ENCODE measurements at regions not wholly inside any gene's neighbourhood (a gene's known extent, or its start where the extent isn't known, plus 50 kb on each side); places are given as distances from the start of the nearest gene placed in this dataset.

DNA sequence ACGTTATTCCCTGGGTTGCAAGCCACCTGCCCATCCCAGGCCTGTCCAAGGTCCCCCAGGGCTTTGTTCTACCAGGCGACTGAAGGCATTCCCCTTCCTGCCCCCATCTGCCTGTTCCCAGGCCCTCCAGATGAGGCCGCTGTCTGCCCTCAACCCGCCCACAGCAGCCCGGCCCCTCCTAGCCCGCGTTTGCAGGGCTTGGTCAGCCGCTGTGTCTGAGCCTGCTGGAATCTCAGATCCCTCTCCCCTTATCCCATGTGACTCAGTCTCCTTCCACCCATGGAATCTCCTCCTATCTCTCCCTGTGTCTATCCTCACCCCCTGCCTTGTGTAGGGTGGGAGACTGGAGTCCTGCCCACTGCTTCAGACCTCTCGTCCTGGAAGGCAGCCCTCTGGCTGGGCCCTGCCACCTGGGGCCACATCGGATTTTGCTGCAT, 186.0 kb upstream of the TNRC6C start (continued):
- TF ChIP-seq ZNF629 (tag by site-specific recombination; IDR thresholded peaks at IDR 0.05): no peak
- TF ChIP-seq, protein P1, sequence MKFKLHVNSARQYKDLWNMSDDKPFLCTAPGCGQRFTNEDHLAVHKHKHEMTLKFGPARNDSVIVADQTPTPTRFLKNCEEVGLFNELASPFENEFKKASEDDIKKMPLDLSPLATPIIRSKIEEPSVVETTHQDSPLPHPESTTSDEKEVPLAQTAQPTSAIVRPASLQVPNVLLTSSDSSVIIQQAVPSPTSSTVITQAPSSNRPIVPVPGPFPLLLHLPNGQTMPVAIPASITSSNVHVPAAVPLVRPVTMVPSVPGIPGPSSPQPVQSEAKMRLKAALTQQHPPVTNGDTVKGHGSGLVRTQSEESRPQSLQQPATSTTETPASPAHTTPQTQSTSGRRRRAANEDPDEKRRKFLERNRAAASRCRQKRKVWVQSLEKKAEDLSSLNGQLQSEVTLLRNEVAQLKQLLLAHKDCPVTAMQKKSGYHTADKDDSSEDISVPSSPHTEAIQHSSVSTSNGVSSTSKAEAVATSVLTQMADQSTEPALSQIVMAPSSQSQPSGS (tag by site-specific recombination; IDR thresholded peaks at IDR 0.05; ENCODE audit: low read depth): no peak
- no peak for TF ChIP-seq ZNF501 (tag by site-specific recombination; IDR thresholded peaks at IDR 0.05)
- TF ChIP-seq, protein P2, sequence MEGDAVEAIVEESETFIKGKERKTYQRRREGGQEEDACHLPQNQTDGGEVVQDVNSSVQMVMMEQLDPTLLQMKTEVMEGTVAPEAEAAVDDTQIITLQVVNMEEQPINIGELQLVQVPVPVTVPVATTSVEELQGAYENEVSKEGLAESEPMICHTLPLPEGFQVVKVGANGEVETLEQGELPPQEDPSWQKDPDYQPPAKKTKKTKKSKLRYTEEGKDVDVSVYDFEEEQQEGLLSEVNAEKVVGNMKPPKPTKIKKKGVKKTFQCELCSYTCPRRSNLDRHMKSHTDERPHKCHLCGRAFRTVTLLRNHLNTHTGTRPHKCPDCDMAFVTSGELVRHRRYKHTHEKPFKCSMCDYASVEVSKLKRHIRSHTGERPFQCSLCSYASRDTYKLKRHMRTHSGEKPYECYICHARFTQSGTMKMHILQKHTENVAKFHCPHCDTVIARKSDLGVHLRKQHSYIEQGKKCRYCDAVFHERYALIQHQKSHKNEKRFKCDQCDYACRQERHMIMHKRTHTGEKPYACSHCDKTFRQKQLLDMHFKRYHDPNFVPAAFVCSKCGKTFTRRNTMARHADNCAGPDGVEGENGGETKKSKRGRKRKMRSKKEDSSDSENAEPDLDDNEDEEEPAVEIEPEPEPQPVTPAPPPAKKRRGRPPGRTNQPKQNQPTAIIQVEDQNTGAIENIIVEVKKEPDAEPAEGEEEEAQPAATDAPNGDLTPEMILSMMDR (tag by site-specific recombination; IDR thresholded peaks at IDR 0.05): peak; percentile 75
- peak; percentile 78 for TF ChIP-seq ZFHX2 (tag by site-specific recombination; conservative IDR thresholded peaks at IDR 0.05)
- peak; percentile 62 for TF ChIP-seq SP3 (tag by site-specific recombination; IDR thresholded peaks at IDR 0.05)
- peak; percentile 72 for TF ChIP-seq ZNF600 (tag by site-specific recombination; IDR thresholded peaks at IDR 0.05)
- TF ChIP-seq ZNF747 (tag by site-specific recombination; IDR thresholded peaks at IDR 0.05): no peak
- no peak for TF ChIP-seq ZNF157 (tag by site-specific recombination; IDR thresholded peaks at IDR 0.05)
- TF ChIP-seq GLIS1 (tag by site-specific recombination; IDR thresholded peaks at IDR 0.05): peak; percentile 81
- no peak for TF ChIP-seq ZNF510 (tag by site-specific recombination; IDR thresholded peaks at IDR 0.05; ENCODE audit: insufficient replicate concordance)

DNA sequence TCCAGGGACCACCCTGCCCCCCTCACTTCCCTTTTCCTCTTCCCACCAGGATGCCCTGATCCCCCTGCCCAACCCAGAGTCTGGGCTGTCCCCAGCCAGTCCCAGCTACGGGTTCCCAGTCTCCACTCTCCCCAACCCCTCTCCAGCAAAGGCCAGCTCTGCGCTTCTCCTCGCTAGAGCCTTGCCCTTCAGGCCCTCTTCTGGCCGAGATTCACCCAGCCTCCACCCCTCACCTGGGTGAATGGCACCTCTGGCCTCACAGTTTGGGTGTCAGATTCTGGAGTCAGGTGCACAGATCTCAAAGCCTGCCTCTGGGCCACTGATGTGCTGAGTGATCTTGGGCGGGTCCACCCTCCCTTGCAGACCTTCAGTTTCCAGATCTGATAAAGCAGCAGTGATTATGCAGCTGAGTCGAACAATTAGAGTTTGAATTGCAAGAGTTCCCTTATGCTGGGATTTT, 185.6 kb upstream of the TNRC6C start:
- POLR2A ChIA-PET: interaction anchor here (1.4 kb wide), 1 partner anchor 185 kb away, joined by 4 read pairs; the partner anchor contains the start of gene TNRC6C
- Histone ChIP-seq H3K36me3 (ENCODE audit: control insufficient read depth in 2 of 2, insufficient read depth in 1 of 2, low read length in 2 of 2) (no peaks in the 10 kb centered on the region), H3K4me1 (ENCODE audit: control insufficient read depth, insufficient read depth, low read length) (no peaks in the 10 kb centered on the region), H3K9me3 (ENCODE audit: control insufficient read depth, insufficient read depth, low read depth, low read length) (no peaks in the 10 kb centered on the region), H3K4me3 (ENCODE audit: low read depth, low read length) (no peak overlapping the region), H3K27ac (ENCODE audit: extremely low read depth, low read depth, low read length) (no peak overlapping the region)
- CTCF ChIA-PET: interaction anchor here (0.7 to 4.5 kb wide), 6 partner anchors 10 to 411 kb away, joined by 3 to 21 read pairs (median 3); no protein-coding TSS in a partner anchor
- TF ChIP-seq ZBTB17 (tag by site-specific recombination; IDR thresholded peaks at IDR 0.05) (peak; percentile 34; the same call in 1 of the 2 replicates), ZNF423 (tag by site-specific recombination; IDR thresholded peaks at IDR 0.05) (no peak), ZBTB48 (tag by site-specific recombination; IDR thresholded peaks at IDR 0.05) (0 out of 2 replicates have a peak, but pooled peaks have one; percentile 15), KLF1 (tag by site-specific recombination; IDR thresholded peaks at IDR 0.05) (peak; percentile 69), GLIS1 (tag by site-specific recombination; IDR thresholded peaks at IDR 0.05) (no peak), ZNF707 (tag by site-specific recombination; IDR thresholded peaks at IDR 0.05) (no peak)
- TF ChIP-seq, protein P3, sequence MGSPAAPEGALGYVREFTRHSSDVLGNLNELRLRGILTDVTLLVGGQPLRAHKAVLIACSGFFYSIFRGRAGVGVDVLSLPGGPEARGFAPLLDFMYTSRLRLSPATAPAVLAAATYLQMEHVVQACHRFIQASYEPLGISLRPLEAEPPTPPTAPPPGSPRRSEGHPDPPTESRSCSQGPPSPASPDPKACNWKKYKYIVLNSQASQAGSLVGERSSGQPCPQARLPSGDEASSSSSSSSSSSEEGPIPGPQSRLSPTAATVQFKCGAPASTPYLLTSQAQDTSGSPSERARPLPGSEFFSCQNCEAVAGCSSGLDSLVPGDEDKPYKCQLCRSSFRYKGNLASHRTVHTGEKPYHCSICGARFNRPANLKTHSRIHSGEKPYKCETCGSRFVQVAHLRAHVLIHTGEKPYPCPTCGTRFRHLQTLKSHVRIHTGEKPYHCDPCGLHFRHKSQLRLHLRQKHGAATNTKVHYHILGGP (tag by site-specific recombination; IDR thresholded peaks at IDR 0.05): no peak
- TF ChIP-seq, protein P4, sequence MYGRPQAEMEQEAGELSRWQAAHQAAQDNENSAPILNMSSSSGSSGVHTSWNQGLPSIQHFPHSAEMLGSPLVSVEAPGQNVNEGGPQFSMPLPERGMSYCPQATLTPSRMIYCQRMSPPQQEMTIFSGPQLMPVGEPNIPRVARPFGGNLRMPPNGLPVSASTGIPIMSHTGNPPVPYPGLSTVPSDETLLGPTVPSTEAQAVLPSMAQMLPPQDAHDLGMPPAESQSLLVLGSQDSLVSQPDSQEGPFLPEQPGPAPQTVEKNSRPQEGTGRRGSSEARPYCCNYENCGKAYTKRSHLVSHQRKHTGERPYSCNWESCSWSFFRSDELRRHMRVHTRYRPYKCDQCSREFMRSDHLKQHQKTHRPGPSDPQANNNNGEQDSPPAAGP (tag by site-specific recombination; IDR thresholded peaks at IDR 0.05): 0 out of 2 replicates have a peak, but pooled peaks have one; percentile 3

DNA sequence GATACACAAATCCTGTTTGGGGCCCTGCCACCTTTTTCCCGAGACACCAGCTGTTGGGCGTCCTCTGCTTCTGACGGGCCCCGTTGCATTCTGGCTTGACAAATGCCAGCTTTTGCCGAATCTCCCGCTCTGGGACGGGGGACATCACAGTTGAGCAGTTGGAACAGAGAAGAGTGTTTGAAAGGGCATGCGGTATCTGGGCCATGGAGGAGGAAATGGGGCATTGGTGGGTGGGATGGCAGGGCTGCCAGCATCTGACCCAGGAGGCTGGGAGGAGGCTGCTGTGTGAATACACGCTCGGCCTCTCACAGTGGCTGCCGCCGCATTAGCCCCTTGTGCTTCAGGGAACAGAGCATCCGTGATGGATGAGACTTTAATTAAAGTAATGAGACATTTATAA, 184.3 kb upstream of the TNRC6C start:
- Histone ChIP-seq H3K4me1 (ENCODE audit: control insufficient read depth, insufficient read depth, low read length) (no peaks in the 10 kb centered on the region), H3K4me3 (ENCODE audit: low read depth, low read length) (no peak overlapping the region), H3K9me3 (ENCODE audit: control insufficient read depth, insufficient read depth, low read depth, low read length) (no peaks in the 10 kb centered on the region), H3K27ac (ENCODE audit: extremely low read depth, low read depth, low read length) (no peak overlapping the region), H3K36me3 (ENCODE audit: control insufficient read depth in 2 of 2, insufficient read depth in 1 of 2, low read length in 2 of 2) (no peaks in the 10 kb centered on the region)
- CTCF ChIA-PET: interaction anchor here (0.6 to 4.5 kb wide), 5 partner anchors 62 to 245 kb away, joined by 3 to 21 read pairs (median 3); no protein-coding TSS in a partner anchor
- POLR2A ChIA-PET: interaction anchor here (0.5 to 1.2 kb wide), 2 partner anchors 86 to 184 kb away, joined by 4 to 5 read pairs; partner anchors contain the start of gene TNRC6C
- TF ChIP-seq ZNF16 (tag by site-specific recombination; IDR thresholded peaks at IDR 0.05; ENCODE audit: low read depth) (no peak), ZNF2 (tag by site-specific recombination; IDR thresholded peaks at IDR 0.05) (no peak), ZNF391 (tag by site-specific recombination; IDR thresholded peaks at IDR 0.05; ENCODE audit: borderline replicate concordance, low read depth) (no peak), ZNF221 (tag by site-specific recombination; IDR thresholded peaks at IDR 0.05; ENCODE audit: borderline replicate concordance) (no peak), GLIS1 (tag by site-specific recombination; IDR thresholded peaks at IDR 0.05) (no peak)
- TF ChIP-seq, protein P5, sequence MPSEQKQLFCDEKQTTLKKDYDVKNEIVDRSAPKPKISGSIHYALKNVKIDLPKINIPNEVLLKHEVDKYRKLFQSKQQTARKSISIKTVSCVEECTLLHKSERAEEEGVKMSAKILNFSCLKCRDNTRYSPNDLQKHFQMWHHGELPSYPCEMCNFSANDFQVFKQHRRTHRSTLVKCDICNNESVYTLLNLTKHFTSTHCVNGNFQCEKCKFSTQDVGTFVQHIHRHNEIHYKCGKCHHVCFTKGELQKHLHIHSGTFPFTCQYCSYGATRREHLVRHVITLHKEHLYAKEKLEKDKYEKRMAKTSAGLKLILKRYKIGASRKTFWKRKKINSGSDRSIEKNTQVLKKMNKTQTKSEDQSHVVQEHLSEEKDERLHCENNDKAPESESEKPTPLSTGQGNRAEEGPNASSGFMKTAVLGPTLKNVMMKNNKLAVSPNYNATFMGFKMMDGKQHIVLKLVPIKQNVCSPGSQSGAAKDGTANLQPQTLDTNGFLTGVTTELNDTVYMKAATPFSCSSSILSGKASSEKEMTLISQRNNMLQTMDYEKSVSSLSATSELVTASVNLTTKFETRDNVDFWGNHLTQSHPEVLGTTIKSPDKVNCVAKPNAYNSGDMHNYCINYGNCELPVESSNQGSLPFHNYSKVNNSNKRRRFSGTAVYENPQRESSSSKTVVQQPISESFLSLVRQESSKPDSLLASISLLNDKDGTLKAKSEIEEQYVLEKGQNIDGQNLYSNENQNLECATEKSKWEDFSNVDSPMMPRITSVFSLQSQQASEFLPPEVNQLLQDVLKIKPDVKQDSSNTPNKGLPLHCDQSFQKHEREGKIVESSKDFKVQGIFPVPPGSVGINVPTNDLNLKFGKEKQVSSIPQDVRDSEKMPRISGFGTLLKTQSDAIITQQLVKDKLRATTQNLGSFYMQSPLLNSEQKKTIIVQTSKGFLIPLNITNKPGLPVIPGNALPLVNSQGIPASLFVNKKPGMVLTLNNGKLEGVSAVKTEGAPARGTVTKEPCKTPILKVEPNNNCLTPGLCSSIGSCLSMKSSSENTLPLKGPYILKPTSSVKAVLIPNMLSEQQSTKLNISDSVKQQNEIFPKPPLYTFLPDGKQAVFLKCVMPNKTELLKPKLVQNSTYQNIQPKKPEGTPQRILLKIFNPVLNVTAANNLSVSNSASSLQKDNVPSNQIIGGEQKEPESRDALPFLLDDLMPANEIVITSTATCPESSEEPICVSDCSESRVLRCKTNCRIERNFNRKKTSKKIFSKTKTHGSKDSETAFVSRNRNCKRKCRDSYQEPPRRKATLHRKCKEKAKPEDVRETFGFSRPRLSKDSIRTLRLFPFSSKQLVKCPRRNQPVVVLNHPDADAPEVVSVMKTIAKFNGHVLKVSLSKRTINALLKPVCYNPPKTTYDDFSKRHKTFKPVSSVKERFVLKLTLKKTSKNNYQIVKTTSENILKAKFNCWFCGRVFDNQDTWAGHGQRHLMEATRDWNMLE (tag by site-specific recombination; conservative IDR thresholded peaks at IDR 0.05; ENCODE audit: low read depth): no peak
